Hepatocyte (in vitro differentiated cells): ENCODE measurements at regions not wholly inside any gene's neighbourhood (a gene's known extent, or its start where the extent isn't known, plus 50 kb on each side); places are given as distances from the start of the nearest gene placed in this dataset.

Experiments
- CTCF ChIP-seq: fragments of 200-600 bp; sonication (generic); IDR thresholded peaks from 2 replicates; pipeline ENCODE4 v1.5.1; 2016; ENCODE audit warnings: antibody characterized with exemption, mild to moderate bottlenecking; ENCODE audit not compliant: poor library complexity
- EZH2 ChIP-seq: fragments of 200-600 bp; sonication (generic); IDR thresholded peaks from 2 replicates; pipeline ENCODE4 v1.6.1; 2016; ENCODE audit warnings: antibody characterized with exemption, mild to moderate bottlenecking, borderline replicate concordance

GRCh38 chr7:35533902-35534301, 161.0 kb downstream of the HERPUD2 start:
- no peak for TF ChIP-seq EZH2
- no peak for TF ChIP-seq CTCF
